HCT116 (cell line): ENCODE measurements at regions not wholly inside any gene's neighbourhood (a gene's known extent, or its start where the extent isn't known, plus 50 kb on each side); places are given as distances from the start of the nearest gene placed in this dataset.

Experiments used
- POLR2A ChIP-seq: IDR thresholded peaks from 2 replicates; pipeline ENCODE4 v1.7.0; 2011; ENCODE audit warnings: borderline replicate concordance; ENCODE audit not compliant: insufficient read depth, insufficient read length; ENCODE audit errors: extremely low read depth
- SP1 ChIP-seq: IDR thresholded peaks from 2 replicates; pipeline ENCODE4 v1.6.1; 2012; ENCODE audit warnings: low read depth
- ZNF274 ChIP-seq: fragments of 200-500 bp; sonication (Bioruptor generic); IDR thresholded peaks from 2 replicates; pipeline ENCODE4 v1.6.1; 2014; ENCODE audit warnings: mild to moderate bottlenecking, low read depth, low read length, inconsistent platforms
- TF ChIP-seq, protein P1 (sequence below): IDR thresholded peaks from 2 replicates; pipeline ENCODE4 v1.6.1; 2012; ENCODE audit warnings: low read depth

GRCh38 chr5:33341351-33341750 is 99.4 kb upstream of the TARS1 start:
- TF ChIP-seq POLR2A (no peak), ZNF274 (no peak), SP1 (no peak)
- TF ChIP-seq, protein P1, sequence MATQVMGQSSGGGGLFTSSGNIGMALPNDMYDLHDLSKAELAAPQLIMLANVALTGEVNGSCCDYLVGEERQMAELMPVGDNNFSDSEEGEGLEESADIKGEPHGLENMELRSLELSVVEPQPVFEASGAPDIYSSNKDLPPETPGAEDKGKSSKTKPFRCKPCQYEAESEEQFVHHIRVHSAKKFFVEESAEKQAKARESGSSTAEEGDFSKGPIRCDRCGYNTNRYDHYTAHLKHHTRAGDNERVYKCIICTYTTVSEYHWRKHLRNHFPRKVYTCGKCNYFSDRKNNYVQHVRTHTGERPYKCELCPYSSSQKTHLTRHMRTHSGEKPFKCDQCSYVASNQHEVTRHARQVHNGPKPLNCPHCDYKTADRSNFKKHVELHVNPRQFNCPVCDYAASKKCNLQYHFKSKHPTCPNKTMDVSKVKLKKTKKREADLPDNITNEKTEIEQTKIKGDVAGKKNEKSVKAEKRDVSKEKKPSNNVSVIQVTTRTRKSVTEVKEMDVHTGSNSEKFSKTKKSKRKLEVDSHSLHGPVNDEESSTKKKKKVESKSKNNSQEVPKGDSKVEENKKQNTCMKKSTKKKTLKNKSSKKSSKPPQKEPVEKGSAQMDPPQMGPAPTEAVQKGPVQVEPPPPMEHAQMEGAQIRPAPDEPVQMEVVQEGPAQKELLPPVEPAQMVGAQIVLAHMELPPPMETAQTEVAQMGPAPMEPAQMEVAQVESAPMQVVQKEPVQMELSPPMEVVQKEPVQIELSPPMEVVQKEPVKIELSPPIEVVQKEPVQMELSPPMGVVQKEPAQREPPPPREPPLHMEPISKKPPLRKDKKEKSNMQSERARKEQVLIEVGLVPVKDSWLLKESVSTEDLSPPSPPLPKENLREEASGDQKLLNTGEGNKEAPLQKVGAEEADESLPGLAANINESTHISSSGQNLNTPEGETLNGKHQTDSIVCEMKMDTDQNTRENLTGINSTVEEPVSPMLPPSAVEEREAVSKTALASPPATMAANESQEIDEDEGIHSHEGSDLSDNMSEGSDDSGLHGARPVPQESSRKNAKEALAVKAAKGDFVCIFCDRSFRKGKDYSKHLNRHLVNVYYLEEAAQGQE, result no peak
